Left ventricle myocardium inferior (tissue), 1 donor: ENCODE measurements at regions not wholly inside any gene's neighbourhood (a gene's known extent, or its start where the extent isn't known, plus 50 kb on each side); places are given as distances from the start of the nearest gene placed in this dataset.

ENCODE experiments used
- DNase-seq: peaks from one replicate; pipeline ENCODE4 v3.0.0-alpha.2; 2020
- H3K27ac ChIP-seq: fragments of 200-600 bp; replicated peaks from 2 replicates; pipeline ENCODE4 v1.8.0; 2021
- H3K27me3 ChIP-seq: fragments of 200-600 bp; 2 replicates; pipeline ENCODE4 v1.8.0; 2021; ENCODE audit warnings: low read depth
- H3K36me3 ChIP-seq: fragments of 200-600 bp; 2 replicates; pipeline ENCODE4 v1.8.0; 2021
- H3K4me1 ChIP-seq: fragments of 200-600 bp; 2 replicates; pipeline ENCODE4 v1.8.0; 2021
- H3K4me3 ChIP-seq: fragments of 200-600 bp; 2 replicates; pipeline ENCODE4 v1.8.0; 2021; ENCODE audit warnings: mild to moderate bottlenecking, moderate library complexity
- H3K9me3 ChIP-seq: fragments of 200-600 bp; replicated peaks from 2 replicates; pipeline ENCODE4 v1.8.0; 2021
- CTCF ChIP-seq: fragments of 200-600 bp; IDR thresholded peaks from 2 replicates; pipeline ENCODE4 v1.8.0; 2021; ENCODE audit warnings: antibody characterized with exemption, mild to moderate bottlenecking, borderline replicate concordance
- intact Hi-C: fragments of 100-400 bp; cut with micrococcal nuclease; formaldehyde crosslinking; loops from one replicate; pipeline ENCODE4 v1.11.0; 2022
- donor health status: DM: no; HTN: yes; CAD: no; lungs with severe emphysema.

- intact Hi-C loops: no loop called here
- Histone ChIP-seq H3K27me3 (no peaks in the 10 kb centered on the region), H3K9me3 (peaks cover 14% of the 10 kb centered on the region), H3K4me3 (no peak overlapping the region), H3K27ac (no peak overlapping the region), H3K36me3 (no peaks in the 10 kb centered on the region), H3K4me1 (no peaks in the 10 kb centered on the region)
- no peak for DNase-seq
- TF ChIP-seq CTCF: no peak
Observed at GRCh38 chr4:14111730-14112181, 484.2 kb upstream of the BOD1L1 start.

- DNase-seq: no peak
- no peaks in the 10 kb centered on the region for H3K4me1 ChIP-seq
- no peak overlapping the region for H3K27ac ChIP-seq
- intact Hi-C loops: no loop called here
- no peak for TF ChIP-seq CTCF
- no peaks in the 10 kb centered on the region for H3K36me3 ChIP-seq
- H3K4me3 ChIP-seq: no peak overlapping the region
- no peaks in the 10 kb centered on the region for H3K27me3 ChIP-seq
- H3K9me3 ChIP-seq: no peaks in the 10 kb centered on the region
Observed at GRCh38 chr4:14115106-14115505, 487.6 kb upstream of the BOD1L1 start.

- no peak overlapping the region for H3K4me3 ChIP-seq
- no peaks in the 10 kb centered on the region for H3K4me1 ChIP-seq
- no peaks in the 10 kb centered on the region for H3K9me3 ChIP-seq
- TF ChIP-seq CTCF: no peak
- no peak for DNase-seq
- H3K27ac ChIP-seq: no peak overlapping the region
- intact Hi-C loops: no loop called here
- no peaks in the 10 kb centered on the region for H3K27me3 ChIP-seq
- H3K36me3 ChIP-seq: no peaks in the 10 kb centered on the region
Observed at GRCh38 chr4:14117575-14118238, 490.2 kb upstream of the BOD1L1 start.

- no peak overlapping the region for H3K4me3 ChIP-seq
- H3K4me1 ChIP-seq: peaks cover 9% of the 10 kb centered on the region
- TF ChIP-seq CTCF: no peak
- H3K27me3 ChIP-seq: no peaks in the 10 kb centered on the region
- intact Hi-C loops: no loop called here
- no peaks in the 10 kb centered on the region for H3K9me3 ChIP-seq
- DNase-seq: no peak
- no peak overlapping the region for H3K27ac ChIP-seq
- H3K36me3 ChIP-seq: no peaks in the 10 kb centered on the region
Observed at GRCh38 chr4:14124816-14125215, 497.3 kb upstream of the BOD1L1 start.

- no peaks in the 10 kb centered on the region for H3K27me3 ChIP-seq
- no peak overlapping the region for H3K27ac ChIP-seq
- DNase-seq: no peak
- H3K4me3 ChIP-seq: no peak overlapping the region
- TF ChIP-seq CTCF: no peak
- intact Hi-C loops: no loop called here
- H3K4me1 ChIP-seq: peaks cover 9% of the 10 kb centered on the region
- no peaks in the 10 kb centered on the region for H3K9me3 ChIP-seq
- H3K36me3 ChIP-seq: no peaks in the 10 kb centered on the region
Observed at GRCh38 chr4:14125375-14126129, 498.0 kb upstream of the BOD1L1 start.
